ENCODE measurements at regions not wholly inside any gene's neighbourhood (a gene's known extent, or its start where the extent isn't known, plus 50 kb on each side); places are given as distances from the start of the nearest gene placed in this dataset.
A peak's percentile ranks its signal among the peaks of the same experiment; 100 is the strongest.

DNA sequence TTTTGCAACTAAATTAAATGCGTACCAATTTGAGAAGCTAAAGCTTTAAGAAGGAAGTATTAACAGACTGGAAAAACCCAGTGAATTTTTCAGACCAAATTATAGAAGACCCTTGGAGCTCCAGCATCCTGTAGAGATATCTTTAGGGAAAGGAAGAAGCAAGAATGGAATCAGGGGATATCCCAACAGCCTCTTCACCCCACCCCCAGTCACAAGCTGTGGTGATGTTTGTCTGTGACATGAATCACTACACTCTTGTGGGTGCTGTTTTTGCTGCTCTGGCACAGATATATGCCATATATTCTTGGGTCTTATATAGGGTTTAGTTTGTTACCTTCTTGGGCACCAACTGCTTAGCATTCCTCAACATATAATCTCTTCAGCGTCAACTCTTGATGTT, 78.5 kb upstream of the BCL6 start:
- DNase-seq: no peak

DNA sequence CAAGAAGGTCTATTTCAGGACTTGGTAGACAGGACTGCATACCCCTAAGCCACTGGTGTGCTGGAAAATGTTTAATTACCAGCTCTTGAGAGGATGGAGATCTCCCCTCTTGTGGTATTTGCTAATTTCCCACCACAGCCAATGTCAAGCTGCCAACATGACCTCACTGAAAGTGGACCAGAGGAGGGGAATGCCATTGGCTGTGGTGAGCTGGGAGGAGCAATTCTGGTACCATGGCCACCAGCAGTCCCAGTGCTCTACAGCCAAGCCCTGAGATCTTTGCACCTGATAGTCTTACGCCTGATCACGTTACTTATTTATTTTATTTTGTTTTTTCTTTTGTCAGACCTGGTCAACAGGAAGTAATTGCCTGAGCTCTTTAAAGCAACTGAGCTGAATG, 82.5 kb upstream of the BCL6 start:
- DNase-seq: no peak

DNA sequence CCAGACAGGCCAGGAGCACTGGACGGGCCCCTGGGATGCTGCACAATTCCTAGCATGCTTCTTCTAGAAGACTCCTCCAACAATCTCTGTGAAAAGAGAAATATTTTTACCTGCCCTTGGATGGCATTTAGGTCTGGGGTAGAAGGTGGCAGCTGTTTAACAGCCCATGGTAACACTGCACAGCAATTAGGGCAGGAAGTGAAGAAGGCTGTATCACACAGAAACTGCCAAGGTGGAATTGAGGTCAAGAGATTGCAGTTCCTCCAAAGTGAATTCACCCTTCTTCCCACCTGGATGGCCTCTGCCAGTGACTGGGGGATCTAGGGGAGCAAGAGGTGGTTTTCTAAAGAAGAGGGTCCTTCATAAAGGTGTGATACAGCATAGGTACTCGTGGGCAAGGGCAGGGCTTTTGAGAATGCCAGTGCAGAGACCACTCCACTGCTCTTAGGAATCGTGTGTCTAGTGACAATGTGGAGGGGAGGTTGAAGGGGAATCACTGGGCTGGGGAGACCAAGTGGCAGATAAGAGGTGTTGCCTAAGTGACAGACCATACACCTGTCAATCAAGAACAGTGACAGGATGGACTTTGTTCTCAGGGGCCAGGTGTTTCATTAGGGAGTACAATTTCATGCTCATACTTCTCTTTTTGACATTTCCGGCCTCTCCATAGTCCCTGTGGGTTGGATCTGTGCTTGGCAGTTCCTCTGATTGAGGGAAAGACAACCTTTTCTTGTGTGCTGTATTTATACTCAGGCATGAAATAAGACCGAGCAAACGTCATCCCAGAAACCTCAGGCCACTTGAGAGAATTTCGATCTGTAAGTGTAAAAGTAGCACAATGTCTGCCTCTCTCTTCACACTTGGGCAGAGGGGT, 83.5 kb upstream of the BCL6 start:
- no peak for DNase-seq

GRCh38 chr3:187830181-187830580, 84.9 kb upstream of the BCL6 start:
- no peak for DNase-seq

- no peak for DNase-seq
These were observed 86.1 kb upstream of the BCL6 start for GRCh38 chr3:187831125-187832051.

GRCh38 chr3:187832202-187832601, 86.9 kb upstream of the BCL6 start:
- peak in 1 of 2 donors; percentile 6 for DNase-seq

- no peak for DNase-seq
These were observed 88.1 kb upstream of the BCL6 start for GRCh38 chr3:187833375-187833774.

DNA sequence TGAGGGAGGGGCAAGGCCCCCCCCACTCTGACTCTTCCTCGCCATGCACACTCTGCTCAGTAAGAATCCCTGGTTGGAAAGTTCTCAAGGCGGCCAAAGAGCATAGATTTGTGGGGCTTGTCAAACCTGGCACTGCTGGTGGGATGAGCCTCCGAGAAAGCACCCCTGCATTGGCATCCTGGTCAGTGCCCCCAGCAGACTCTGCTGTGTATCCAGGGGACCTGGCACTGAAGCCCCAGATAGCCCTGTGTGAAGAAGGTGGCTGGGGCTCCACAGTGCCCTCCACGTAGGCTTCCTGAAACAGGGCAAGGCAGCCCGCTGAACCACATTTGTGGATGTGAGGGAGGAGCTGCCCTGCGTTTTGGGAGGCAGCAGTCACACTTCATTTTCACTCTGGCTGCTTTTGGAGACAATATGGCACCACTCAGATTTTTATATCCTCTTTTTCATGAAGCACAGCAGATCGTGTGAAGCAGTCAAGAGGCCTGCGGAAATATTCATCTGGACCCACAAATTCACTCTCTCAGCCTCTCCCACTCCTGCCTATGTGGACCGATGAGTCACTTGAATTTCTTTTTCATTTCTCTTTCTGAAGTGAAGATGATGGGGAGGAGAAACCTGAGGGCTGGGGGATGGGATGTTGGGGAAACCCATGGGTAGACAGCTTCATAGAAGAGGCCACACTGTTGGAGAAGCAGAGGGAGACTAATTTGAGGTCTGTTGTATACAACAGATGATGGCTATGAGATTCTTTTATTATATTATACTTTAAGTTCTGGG, 88.7 kb upstream of the BCL6 start:
- no peak for DNase-seq

DNA sequence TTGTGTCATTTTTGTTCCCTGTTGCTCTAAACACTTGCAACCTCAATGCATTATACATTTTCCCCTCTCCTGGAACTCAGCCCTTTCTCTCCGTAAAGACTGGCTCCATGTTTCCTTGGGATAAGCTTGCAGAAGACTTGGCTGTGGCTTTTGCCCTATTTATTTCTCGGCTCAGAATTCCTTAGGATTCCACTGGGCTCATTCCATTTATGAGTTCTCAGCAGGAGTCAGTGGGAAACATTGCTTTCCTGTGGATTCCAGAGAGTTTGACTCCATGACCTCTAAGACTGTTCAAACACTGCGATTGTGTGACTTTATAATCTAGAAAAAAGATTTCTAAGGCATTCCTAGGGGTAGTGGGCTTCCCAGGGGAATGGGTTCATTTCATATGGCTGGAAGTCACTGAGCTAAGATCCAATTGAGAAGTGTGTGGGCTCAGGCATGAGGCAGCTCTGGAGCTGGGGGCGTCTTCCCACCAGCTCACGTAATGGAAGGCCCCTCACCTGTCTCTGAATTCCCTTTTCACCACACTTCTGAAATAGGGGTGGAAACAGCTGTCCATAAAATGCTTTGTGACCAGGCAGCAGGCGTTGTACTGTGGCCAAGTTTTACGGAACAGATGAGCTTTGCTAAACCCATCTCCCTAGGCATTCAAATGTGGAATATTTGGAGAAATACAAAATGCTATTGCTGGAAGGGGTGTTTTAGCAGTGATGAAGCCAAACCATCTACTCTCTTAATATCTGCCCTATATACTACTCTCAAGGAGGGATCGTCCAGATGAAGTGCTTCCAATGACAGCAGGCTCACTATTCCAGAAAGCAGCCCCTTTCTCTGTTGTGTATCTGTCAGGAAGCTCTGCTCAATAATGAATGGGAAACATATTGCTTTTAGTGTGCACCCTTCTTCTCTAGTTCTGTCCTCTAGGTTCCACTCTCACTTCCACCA, 91.8 kb upstream of the BCL6 start:
- no peak for DNase-seq

- no peak for DNase-seq
These were observed 92.8 kb upstream of the BCL6 start for GRCh38 chr3:187838016-187838540.

DNA sequence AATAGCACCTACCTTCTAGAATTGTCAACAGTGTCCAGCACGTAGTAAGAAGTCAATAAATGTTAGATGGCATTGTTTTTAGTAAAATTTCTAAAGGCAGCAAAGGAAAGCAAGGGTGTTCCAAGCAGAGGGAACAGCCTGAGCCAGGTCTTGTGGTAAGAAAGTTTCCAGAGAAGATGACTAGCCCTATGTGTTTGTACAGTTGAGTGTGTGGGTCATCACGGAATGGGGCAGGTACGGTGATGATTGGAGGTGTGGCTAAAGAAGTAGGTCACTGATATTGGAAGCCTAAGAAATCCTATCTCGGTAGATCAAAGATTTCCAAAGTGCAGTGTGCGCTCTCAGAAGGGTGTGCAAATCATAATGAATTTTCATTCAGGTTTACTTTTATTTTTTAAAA, 94.2 kb upstream of the BCL6 start:
- no peak for DNase-seq

DNA sequence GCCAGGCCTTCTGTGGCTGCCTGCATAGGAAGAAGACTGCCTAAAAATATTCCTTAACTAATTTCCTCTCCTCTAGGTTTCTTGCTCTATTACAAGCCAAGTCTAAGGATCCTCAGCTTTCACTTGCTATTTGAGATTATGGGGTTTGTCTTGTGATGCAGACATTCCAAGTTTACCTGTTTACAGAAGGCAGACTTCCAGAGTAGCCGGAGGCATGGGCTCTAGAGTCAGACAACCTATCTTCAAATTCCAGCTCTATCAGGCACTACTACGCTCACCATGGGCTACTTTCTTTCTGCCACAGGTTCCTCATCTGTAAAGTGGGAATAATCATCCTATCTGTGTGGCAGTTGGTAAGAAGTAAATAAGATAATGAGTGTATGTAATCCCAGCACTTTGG, 95.6 kb upstream of the BCL6 start:
- no peak for DNase-seq

DNA sequence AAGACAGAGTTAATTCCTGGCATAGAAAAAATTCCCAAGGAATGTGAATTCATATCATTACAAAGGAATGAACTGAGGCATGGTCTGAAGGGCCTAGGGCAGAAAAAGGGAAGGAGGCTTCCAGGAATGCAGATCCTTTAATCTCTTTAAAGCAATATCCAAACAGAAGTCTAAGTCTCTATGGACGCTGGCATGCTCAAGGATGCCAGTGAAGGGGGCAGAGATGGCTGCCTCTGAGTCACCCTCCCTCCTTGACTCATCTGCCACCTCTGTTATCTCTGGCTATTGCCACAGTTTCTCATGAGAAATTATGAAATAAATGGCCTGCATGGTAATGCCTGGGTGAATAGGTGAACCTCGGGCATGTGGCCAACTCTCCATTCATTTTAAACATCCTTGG, 96.3 kb upstream of the BCL6 start:
- DNase-seq: no peak

- no peak for DNase-seq
These were observed 98.4 kb upstream of the BCL6 start for GRCh38 chr3:187843654-187844053.

DNA sequence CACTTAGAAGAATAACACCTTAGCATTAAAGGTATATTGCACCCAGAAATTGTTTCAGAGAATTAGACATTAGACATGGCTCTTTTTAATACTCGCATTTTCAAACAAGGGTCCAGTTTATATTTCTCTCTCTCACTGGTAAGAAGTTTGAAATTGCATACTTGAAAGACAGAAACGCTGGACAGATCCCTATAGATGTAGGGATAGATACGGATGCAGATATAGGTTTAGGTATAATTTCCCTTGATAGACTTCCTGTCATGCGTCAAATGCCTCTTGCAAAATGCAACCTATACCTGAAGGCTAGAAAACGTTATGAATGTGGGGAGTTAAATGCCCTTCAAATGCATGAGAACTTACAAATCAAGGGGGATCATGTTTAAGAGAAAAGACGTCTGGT, 99.4 kb upstream of the BCL6 start:
- DNase-seq: no peak

DNA sequence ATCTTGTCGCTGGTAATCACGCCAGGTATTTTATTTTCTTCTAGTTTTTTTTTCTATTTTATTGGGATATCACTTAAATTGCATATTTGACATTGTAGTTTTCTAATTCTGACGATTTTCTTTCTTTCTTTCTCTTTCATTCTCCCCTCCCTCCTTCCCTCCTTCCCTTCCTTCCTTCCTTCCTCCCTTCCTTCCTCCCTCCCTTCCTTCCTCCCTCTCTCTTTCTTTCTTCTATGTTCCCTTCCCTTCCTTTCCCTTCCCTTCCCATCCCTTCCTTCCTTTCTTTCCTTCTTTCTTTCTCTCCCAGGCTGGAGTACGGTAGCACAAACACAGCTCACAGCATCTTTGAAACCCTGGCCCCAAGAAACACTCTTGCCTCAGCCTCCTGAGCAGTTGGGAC, 100.6 kb upstream of the BCL6 start:
- DNase-seq: no peak

DNA sequence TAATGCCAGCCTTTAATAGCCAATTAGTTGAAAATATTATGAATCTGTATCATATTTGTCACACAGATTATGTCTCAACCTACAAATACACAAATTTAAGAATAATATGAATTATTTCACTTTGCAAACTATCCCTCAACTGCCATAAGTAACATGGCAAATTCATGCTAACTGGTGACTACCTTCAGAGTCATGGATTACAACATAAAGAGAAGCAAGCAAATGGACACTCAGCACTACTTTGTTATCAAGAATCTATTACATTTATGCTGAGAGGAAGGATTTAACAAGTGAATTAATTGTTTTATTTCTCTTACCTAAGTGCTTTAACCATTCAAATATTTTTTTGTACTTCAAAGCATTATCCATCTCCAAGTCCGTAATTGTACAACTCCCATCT, 103.1 kb upstream of the BCL6 start:
- no peak for DNase-seq

- no peak for DNase-seq
These were observed 103.9 kb upstream of the BCL6 start for GRCh38 chr3:187849016-187849654.

GRCh38 chr3:187850258-187850921, 105.1 kb upstream of the BCL6 start:
- no peak for DNase-seq
